Lung (tissue), 11 donors: ENCODE measurements at regions not wholly inside any gene's neighbourhood (a gene's known extent, or its start where the extent isn't known, plus 50 kb on each side); places are given as distances from the start of the nearest gene placed in this dataset.

Source experiments
- ATAC-seq: fragments of 200-7000 bp; cut with Tn5 transposase; one replicate; pipeline ENCODE4 v1.9.1; 2020; ENCODE audit warnings: moderate number of reproducible peaks; ENCODE audit not compliant: insufficient read depth, low FRiP score
- DNase-seq, 3 donors: peaks; one replicate each; pipeline ENCODE4 v3.0.0-alpha.2; 2013 to 2017
- H3K27ac ChIP-seq, 2 donors: one replicate each; pipeline ENCODE4 v1.5.1; 2013; ENCODE audit warnings: mild to moderate bottlenecking in 2 of 2, moderate library complexity in 2 of 2, control low read depth in 1 of 2, inconsistent platforms in 1 of 2, low read depth in 1 of 2, low read length in 1 of 2
- H3K27me3 ChIP-seq, 3 donors: one replicate each; pipeline ENCODE4 v1.5.1; 2013; ENCODE audit warnings: low read length in 2 of 3; ENCODE audit not compliant: control insufficient read depth in 3 of 3, insufficient read depth in 3 of 3
- H3K36me3 ChIP-seq, 4 donors: one replicate each; pipeline ENCODE4 v1.5.1; 2013; ENCODE audit warnings: low read length in 4 of 4, mild to moderate bottlenecking in 1 of 4, moderate library complexity in 1 of 4; ENCODE audit not compliant: control insufficient read depth in 4 of 4, insufficient read depth in 4 of 4
- H3K4me1 ChIP-seq, 5 donors: one replicate each; pipeline ENCODE4 v1.5.1; 2013; ENCODE audit warnings: low read length in 5 of 5, mild to moderate bottlenecking in 2 of 5, moderate library complexity in 1 of 5; ENCODE audit not compliant: control insufficient read depth in 5 of 5, insufficient read depth in 5 of 5
- H3K4me3 ChIP-seq: one replicate; pipeline ENCODE4 v1.5.1; 2013; ENCODE audit warnings: mild to moderate bottlenecking, control low read depth, moderate library complexity
- H3K9ac ChIP-seq, 2 donors: one replicate each; pipeline ENCODE4 v1.5.1; 2013; ENCODE audit warnings: low read length in 2 of 2, control low read depth in 1 of 2; ENCODE audit not compliant: insufficient read depth in 1 of 2
- H3K9me3 ChIP-seq, 4 donors: one replicate each; pipeline ENCODE4 v1.5.1; 2013; ENCODE audit warnings: low read length in 3 of 4, mild to moderate bottlenecking in 1 of 4, moderate library complexity in 1 of 4; ENCODE audit not compliant: control insufficient read depth in 4 of 4, insufficient read depth in 3 of 4
- WGBS, 2 donors: extraction: QIAGEN DNeasy Blood & Tissue Kit; methylation state at CpG; one replicate each; pipeline ENCODE4 v1.1.7; 2013; 5-methylcytosine and 5-hydroxymethylcytosine counted together
- TF ChIP-seq, protein P1 (sequence below): IDR thresholded peaks from 2 replicates; pipeline ENCODE4 v1.5.1; 2012; ENCODE audit warnings: mild to moderate bottlenecking; ENCODE audit errors: control extremely low read depth, extremely low read depth
- donor health status: control.
- donor health status: control.
- donor health status: Bipolar disorder and iron deficiency.
- donor health status: healthy.
- donor health status: DM: yes; HTN: yes; CAD: no.

GRCh38 chr10:107244122-107244521 lies 79.6 kb upstream of the SORCS1 start:
- WGBS, 2 donors = 84 to 90% methylated on average over 5 of the region's 5 CpGs
- H3K9me3 ChIP-seq = no peaks in the 10 kb centered on the region
- no peak overlapping the region for H3K4me3 ChIP-seq
- H3K36me3 ChIP-seq = no peaks in the 10 kb centered on the region
- H3K4me1 ChIP-seq = no peaks in the 10 kb centered on the region
- DNase-seq = no peak
- H3K9ac ChIP-seq = no peak overlapping the region
- no peak overlapping the region for H3K27ac ChIP-seq
- ATAC-seq = no peak
- TF ChIP-seq, protein P1, sequence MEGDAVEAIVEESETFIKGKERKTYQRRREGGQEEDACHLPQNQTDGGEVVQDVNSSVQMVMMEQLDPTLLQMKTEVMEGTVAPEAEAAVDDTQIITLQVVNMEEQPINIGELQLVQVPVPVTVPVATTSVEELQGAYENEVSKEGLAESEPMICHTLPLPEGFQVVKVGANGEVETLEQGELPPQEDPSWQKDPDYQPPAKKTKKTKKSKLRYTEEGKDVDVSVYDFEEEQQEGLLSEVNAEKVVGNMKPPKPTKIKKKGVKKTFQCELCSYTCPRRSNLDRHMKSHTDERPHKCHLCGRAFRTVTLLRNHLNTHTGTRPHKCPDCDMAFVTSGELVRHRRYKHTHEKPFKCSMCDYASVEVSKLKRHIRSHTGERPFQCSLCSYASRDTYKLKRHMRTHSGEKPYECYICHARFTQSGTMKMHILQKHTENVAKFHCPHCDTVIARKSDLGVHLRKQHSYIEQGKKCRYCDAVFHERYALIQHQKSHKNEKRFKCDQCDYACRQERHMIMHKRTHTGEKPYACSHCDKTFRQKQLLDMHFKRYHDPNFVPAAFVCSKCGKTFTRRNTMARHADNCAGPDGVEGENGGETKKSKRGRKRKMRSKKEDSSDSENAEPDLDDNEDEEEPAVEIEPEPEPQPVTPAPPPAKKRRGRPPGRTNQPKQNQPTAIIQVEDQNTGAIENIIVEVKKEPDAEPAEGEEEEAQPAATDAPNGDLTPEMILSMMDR = no peak
- no peaks in the 10 kb centered on the region for H3K27me3 ChIP-seq

DNA sequence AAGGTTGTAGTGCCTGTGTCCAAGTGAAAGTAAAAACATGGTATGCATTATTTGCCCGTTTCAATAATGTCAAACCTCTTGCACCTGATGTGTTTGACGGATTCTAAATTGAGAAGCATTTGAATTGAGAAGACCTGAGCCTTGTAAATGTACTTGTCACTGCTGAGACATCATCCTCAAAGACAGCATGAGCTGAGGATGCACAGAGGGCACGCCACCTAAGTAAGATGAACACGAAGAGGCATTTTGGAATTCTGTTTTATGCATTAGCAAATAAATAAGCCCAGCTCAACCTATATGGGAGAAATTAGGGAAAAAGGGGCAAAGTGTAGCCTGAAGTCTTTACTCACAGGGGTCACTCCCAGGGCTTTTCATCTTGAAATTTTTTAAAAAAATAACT lies 73.8 kb upstream of the SORCS1 start:
- WGBS, 2 donors = 74 to 85% methylated on average over 4 of the region's 4 CpGs
- ATAC-seq = no peak

GRCh38 chr10:107232013-107232412 lies 67.5 kb upstream of the SORCS1 start:
- DNase-seq (no peak), ATAC-seq (no peak)
- Histone ChIP-seq H3K9me3 (peaks cover 0 to 6% (median 0%) of the 10 kb centered on the region in 4 donors), H3K36me3 (no peaks in the 10 kb centered on the region), H3K9ac (no peak overlapping the region), H3K4me1 (no peaks in the 10 kb centered on the region), H3K27me3 (no peaks in the 10 kb centered on the region), H3K4me3 (no peak overlapping the region), H3K27ac (no peak overlapping the region)
- 45 to 49% methylated on average over 2 of the region's 2 CpGs for WGBS, 2 donors
- TF ChIP-seq, protein P1 = no peak

More for the DNA sequence above, 73.8 kb upstream of the SORCS1 start:
- Histone ChIP-seq H3K4me3 (no peak overlapping the region), H3K9me3 (no peaks in the 10 kb centered on the region), H3K9ac (no peak overlapping the region), H3K27me3 (no peaks in the 10 kb centered on the region), H3K36me3 (no peaks in the 10 kb centered on the region), H3K4me1 (no peaks in the 10 kb centered on the region), H3K27ac (no peak overlapping the region)
- no peak for DNase-seq
- TF ChIP-seq, protein P1 = no peak

DNA sequence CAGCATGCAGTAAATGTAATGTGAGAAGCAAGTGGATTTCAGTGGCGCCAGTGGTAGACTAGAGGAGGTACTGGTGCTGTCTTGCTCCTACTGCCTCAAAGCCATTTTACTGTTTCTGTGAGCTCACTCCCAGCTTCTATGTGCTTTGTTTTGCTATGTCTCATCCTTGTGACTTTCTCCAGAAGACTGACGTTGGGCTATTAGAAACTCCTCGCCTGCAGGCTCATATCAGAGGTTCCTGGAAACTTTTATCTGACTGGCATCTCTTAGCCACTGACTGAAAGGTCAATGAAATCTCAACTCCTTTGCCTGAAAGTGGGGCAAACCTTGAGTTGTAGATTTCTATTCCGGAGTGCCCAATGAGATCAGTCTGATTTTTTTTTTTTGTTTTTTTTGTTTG lies 66.4 kb upstream of the SORCS1 start:
- no peaks in the 10 kb centered on the region for H3K4me1 ChIP-seq
- no peak overlapping the region for H3K9ac ChIP-seq
- TF ChIP-seq, protein P1 = no peak
- no peaks in the 10 kb centered on the region for H3K27me3 ChIP-seq
- DNase-seq = no peak
- H3K36me3 ChIP-seq = no peaks in the 10 kb centered on the region
- no peak for ATAC-seq
- H3K9me3 ChIP-seq = peaks cover 0 to 6% (median 0%) of the 10 kb centered on the region in 4 donors
- WGBS, 2 donors = 71 to 75% methylated on average over 4 of the region's 4 CpGs
- no peak overlapping the region for H3K27ac ChIP-seq
- H3K4me3 ChIP-seq = no peak overlapping the region
